ENCODE measurements at regions not wholly inside any gene's neighbourhood (a gene's known extent, or its start where the extent isn't known, plus 50 kb on each side); places are given as distances from the start of the nearest gene placed in this dataset.
A peak's percentile ranks its signal among the peaks of the same experiment; 100 is the strongest.

DNA sequence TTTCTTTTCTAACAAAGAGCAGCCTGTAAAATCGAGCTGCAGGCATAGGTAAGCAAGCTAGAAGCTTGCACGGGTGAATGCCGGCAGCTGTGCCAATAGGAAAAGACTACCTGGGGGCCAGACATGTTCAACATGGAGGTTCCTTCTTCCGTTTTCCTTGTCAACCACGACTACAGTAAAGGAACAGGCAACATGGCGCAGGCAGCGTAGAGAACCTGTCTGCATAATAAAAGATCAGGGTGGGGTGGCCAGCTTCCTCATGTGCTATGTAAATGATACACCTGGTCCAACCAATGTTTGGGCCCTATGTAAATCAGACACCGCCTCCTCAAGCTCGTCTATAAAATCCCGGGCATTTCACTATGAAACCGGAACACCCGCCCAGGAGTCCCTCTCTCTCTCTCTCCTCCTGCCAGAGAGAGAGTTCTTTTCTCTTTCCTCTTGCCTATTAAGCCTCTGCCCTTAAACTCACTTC, 103.8 kb upstream of the LIFR start:
- Histone ChIP-seq H3K9me3 (ENCODE audit: insufficient read depth in 2 of 2, low read depth in 1 of 2, low read length in 1 of 2) (no peaks in the 10 kb centered on the region), H3K4me2 (ENCODE audit: insufficient read depth in 1 of 2, low read depth in 2 of 2, low read length in 2 of 2) (no peak overlapping the region; a peak in 1 of 4 replicates), H3K36me3 (ENCODE audit: control insufficient read depth in 2 of 4, insufficient read depth in 4 of 4, low read length in 3 of 4) (no peaks in the 10 kb centered on the region), H2AK5ac (ENCODE audit: low read depth, low read length) (no peak overlapping the region), H2BK5ac (ENCODE audit: low read depth, low read length) (no peak overlapping the region), H3K56ac (replicated peaks; ENCODE audit: insufficient read length, low read depth, low read length) (no peak overlapping the region), H2BK120ac (replicated peaks; ENCODE audit: low read depth, low read length) (no peak overlapping the region), H3K14ac (ENCODE audit: insufficient read length) (no peak overlapping the region), H3K9ac (replicated peaks in 1 of 4; ENCODE audit: extremely low read depth in 1 of 4, low read depth in 3 of 4, low read length in 3 of 4) (no peak overlapping the region), H2AFZ (ENCODE audit: low read length) (no peak overlapping the region), H3K4me1 (replicated peaks in 1 of 4; ENCODE audit: control insufficient read depth in 3 of 4, insufficient read depth in 4 of 4, low read length in 3 of 4) (no peaks in the 10 kb centered on the region), H4K5ac (ENCODE audit: insufficient read length, low read depth, low read length) (no peak overlapping the region), H3K23me2 (ENCODE audit: low read depth, low read length) (no peaks in the 10 kb centered on the region), H4K20me1 (replicated peaks in 1 of 2; ENCODE audit: control insufficient read depth in 1 of 2, insufficient read depth in 2 of 2, low read length in 2 of 2) (no peaks in the 10 kb centered on the region), H2BK15ac (ENCODE audit: low read length) (no peak overlapping the region), H3K79me1 (ENCODE audit: low read depth, low read length) (no peaks in the 10 kb centered on the region), H3K18ac (ENCODE audit: extremely low read depth, low read length) (no peak overlapping the region), H3K27ac (ENCODE audit: low read depth, low read length) (no peak overlapping the region), H2BK12ac (ENCODE audit: low read depth, low read length) (no peak overlapping the region), H4K91ac (replicated peaks; ENCODE audit: insufficient read length, low read length) (no peak overlapping the region), H4K8ac (ENCODE audit: extremely low read depth, insufficient read depth, low read length) (no peak overlapping the region), H3K4me3 (ENCODE audit: extremely low read depth in 1 of 4, insufficient read depth in 2 of 4, low read depth in 3 of 4, low read length in 4 of 4) (peak overlapping the region in 1 of 4 experiments; percentile 17; a peak in 1 of 8 replicates), H3K23ac (ENCODE audit: insufficient read length) (no peak overlapping the region), H3K4ac (replicated peaks; ENCODE audit: insufficient read length, low read depth, low read length) (no peak overlapping the region), H2BK20ac (ENCODE audit: low read length) (no peak overlapping the region), H3K79me2 (ENCODE audit: control insufficient read depth in 1 of 2, insufficient read depth in 2 of 2, low read length in 2 of 2) (no peaks in the 10 kb centered on the region), H3K27me3 (replicated peaks in 1 of 4; ENCODE audit: control insufficient read depth in 3 of 4, extremely low read depth in 1 of 4, insufficient read depth in 3 of 4, low read length in 3 of 4) (no peaks in the 10 kb centered on the region)
- no peak for DNase-seq (ENCODE audit: low read depth in 1 of 2, low spot score in 2 of 2)
- POLR2A ChIA-PET (ENCODE audit: partially characterized antibody): interaction anchor here (0.7 to 1.4 kb wide), 4 partner anchors 9 to 18 kb away, joined by 3 to 4 read pairs (median 4); no protein-coding TSS in a partner anchor
- CTCF ChIA-PET (ENCODE audit: partially characterized antibody): interaction anchor here (1.5 to 6.1 kb wide), 2 partner anchors 13 to 75 kb away, joined by 4 to 32 read pairs; no protein-coding TSS in a partner anchor
- WGBS, 2 experiments (ENCODE audit: extremely low coverage in 1 of 2, insufficient coverage in 1 of 2, insufficient read length in 1 of 2, insufficient replicate concordance in 2 of 2, low coverage in 1 of 2, low lambda C conversion rate in 2 of 2, missing lambda C conversion rate in 1 of 2): 71% methylated on average over 12 of the region's 12 CpGs; no CpG with 5 or more reads in 1 of the 2 experiments
- TF ChIP-seq, protein P1, sequence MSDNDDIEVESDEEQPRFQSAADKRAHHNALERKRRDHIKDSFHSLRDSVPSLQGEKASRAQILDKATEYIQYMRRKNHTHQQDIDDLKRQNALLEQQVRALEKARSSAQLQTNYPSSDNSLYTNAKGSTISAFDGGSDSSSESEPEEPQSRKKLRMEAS (IDR thresholded peaks at IDR 0.05): peak; percentile 33; the same call in 1 of the 2 replicates
- TF ChIP-seq PHF8 (conservative IDR thresholded peaks at IDR 0.05; ENCODE audit: low read depth, low read length): no peak
- peak; percentile 82 for TF ChIP-seq YY1 (IDR thresholded peaks at IDR 0.05; ENCODE audit: low read depth, low read length)
- TF ChIP-seq TAF1 (IDR thresholded peaks at IDR 0.05; ENCODE audit: low read depth, low read length): 0 out of 2 replicates have a peak, but pooled peaks have one; percentile 51
- TF ChIP-seq TBP (IDR thresholded peaks at IDR 0.05; ENCODE audit: low read depth, low read length): peak; percentile 65; the same call in 1 of the 2 replicates
- no peak for TF ChIP-seq KDM1A (IDR thresholded peaks at IDR 0.05; ENCODE audit: borderline replicate concordance, low read length)
- TF ChIP-seq, protein P2, sequence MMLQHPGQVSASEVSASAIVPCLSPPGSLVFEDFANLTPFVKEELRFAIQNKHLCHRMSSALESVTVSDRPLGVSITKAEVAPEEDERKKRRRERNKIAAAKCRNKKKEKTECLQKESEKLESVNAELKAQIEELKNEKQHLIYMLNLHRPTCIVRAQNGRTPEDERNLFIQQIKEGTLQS (IDR thresholded peaks at IDR 0.05; ENCODE audit: insufficient read depth, low read depth, low read length): no peak
- 0 out of 2 replicates have a peak, but pooled peaks have one; percentile 21 for TF ChIP-seq SP1 (IDR thresholded peaks at IDR 0.05; ENCODE audit: low read depth, low read length)
- peak in 1 of 2 experiments; percentile 40; a peak in 1 of 3 replicates for TF ChIP-seq POLR2A (IDR thresholded peaks at IDR 0.05; ENCODE audit: control extremely low read depth in 1 of 2, low read depth in 2 of 2, low read length in 2 of 2)
- FAIRE-seq: peak; percentile 90

All from H1 (cell line).